HG03378 (cell line): ENCODE measurements at regions not wholly inside any gene's neighbourhood (a gene's known extent, or its start where the extent isn't known, plus 50 kb on each side); places are given as distances from the start of the nearest gene placed in this dataset.

ENCODE experiments used
- ATAC-seq: cut with Tn5 transposase; IDR thresholded peaks from one replicate; pipeline ENCODE4 v1.9.1; 2021; ENCODE audit warnings: mild to moderate bottlenecking, moderate library complexity; ENCODE audit not compliant: unreplicated experiment

- ATAC-seq: no peak
These were observed 76.8 kb upstream of the CHRNA7 start for GRCh38 chr15:31953478-31953877.

GRCh38 chr15:31954374-31955172 lies 75.7 kb upstream of the CHRNA7 start:
- no peak for ATAC-seq

DNA sequence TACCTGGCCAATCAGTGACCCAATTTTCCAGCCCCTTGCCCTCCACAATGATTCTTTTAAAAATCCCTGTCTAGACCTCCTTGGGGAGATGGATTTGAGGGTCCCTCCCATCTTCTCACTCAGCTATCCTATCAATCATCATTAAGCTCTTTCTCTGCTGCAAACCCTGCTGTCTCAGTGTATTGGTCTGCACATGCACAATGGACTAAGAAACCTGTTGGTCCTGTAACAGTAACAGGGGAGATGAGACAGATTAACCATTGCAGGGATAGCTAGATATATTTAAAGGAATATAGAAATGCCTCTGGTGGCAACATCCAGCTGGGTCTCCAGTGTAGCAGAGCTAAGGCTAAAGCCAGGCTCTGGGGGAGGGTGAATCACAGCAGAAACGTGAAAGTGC lies 74.6 kb upstream of the CHRNA7 start:
- ATAC-seq: no peak

- ATAC-seq: no peak
These were observed 72.7 kb upstream of the CHRNA7 start for GRCh38 chr15:31957581-31957980.

DNA sequence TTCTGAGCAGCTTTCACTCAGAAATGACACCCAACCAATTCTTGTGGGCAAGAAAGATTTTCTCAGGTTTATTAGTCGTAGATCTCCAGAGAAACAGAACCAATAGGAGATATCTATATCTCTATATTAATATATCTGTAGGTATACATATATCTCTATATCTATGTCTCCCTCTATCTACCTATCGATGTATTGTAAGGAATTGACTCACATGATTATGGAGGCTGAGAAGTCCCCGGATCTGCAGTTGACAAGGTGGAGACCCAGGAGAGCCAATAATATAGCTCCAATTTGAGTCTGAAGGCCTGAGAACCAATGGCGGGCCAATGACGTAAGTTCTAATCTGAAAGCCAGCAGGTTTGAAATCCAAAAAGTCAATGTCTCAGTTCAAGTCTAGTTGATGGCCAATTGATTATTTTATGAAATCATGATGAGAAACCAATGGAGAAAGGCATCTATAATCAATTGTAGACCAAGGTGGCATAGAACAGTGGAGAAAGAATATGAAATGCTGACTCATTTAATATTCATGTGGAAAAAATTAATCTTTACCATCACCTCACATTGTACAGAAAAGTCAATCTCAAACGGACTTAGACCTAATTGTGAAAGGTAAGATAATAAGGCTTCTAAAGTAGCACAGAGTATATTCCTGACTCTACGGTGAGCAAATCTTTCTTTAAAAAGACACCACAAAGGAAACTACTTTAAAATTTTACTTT lies 65.6 kb upstream of the CHRNA7 start:
- ATAC-seq: no peak

- ATAC-seq: no peak
These were observed 60.3 kb upstream of the CHRNA7 start for GRCh38 chr15:31970007-31970406.

- no peak for ATAC-seq
These were observed 57.1 kb upstream of the CHRNA7 start for GRCh38 chr15:31973197-31973596.

DNA sequence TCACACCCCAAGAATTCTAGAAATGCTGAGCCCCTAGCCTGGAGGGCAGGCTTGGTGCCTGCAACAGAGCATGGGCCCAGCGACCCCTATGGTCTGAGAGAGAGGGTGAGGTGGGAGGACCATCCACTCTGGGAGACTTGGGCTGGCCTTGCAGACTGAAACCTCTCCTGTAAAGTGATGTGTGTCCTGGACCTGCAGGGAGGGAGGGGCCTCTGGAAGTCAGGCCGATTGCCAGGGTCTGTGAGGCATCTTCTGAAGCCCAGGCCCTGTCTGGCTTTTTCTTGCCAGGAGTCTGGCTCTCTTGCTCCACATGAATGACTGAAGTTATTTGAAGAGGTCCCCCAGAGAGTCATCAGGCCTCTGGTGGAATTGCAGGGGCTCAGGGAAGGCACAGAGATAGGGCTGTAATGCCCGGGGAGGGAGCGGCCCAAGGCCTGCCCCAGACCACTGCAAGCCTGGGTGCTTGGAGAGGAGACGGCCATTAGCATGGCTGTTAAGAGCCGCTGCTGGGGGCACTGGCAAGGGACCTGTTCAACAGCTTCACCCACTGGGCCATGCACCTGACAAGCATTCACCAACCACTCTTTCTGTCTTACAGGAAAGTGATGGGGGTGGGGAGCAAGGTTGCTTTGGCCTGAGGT lies 56.0 kb upstream of the CHRNA7 start:
- ATAC-seq: no peak

DNA sequence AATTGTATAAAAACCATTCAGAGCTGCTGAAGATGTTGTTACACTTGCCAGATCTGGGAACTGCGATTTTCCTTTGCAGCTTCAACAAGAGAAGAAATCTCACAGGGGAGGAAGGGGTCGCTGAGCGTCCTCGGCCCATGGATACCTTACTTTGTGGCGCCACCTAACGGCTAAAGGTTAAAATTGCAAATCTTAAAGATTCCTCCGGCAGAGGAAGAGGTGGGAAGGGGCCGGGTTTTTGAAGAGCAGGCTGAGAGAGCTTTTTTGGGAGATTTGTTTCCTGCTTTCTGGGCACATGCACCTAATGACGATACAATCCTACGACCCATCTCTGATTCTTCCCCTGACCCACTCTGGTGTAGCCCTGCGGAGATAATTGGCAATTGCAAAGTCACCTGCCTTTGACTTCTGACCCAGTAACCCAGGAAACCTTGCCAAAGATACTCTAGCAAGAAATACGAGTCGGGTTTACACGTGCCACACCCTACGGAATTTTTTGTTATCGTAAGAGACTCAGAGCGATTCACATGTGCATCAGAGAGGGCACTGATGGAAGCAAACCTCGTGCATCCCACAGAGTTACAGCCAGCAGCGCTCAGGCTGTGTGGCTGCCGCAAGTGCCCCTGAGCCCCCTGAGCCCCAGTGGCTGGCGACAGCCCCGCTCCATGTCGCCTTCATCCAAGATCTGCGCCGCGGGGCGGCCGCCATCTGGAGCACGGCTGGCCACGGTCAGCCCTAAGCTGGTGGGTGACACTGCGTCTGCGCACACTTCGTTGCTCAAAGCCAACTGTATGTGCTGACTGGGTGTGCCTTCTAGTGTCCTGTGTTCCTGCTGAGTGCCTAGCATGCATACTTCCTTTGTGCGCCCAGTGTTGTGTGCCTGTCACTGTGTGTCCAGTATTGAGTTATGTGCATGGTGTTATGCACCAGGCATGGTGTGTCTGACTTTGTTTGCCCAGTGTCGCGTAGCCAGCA lies 55.2 kb upstream of the CHRNA7 start:
- ATAC-seq: no peak

DNA sequence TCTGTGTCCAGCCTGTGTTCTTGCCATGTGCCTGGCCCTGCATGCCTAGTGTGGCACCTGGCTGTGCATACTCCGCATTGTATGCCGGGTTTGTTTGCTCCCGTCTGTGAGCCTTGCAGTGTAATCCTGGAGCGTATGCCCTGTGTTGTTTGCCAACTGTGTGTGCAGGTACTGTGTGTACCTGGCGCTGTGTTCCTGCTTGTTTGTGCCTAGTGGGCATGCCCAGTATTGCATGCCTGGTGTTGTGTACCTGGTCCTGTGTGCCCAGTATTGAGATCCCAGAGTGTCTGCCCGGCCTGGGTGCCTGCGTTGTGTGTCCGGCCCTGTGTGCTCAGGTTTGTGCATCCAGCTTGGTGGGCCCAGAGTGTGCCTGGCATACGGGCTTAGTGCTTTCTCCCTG lies 54.5 kb upstream of the CHRNA7 start:
- no peak for ATAC-seq

- no peak for ATAC-seq
These were observed 53.2 kb upstream of the CHRNA7 start for GRCh38 chr15:31977138-31977537.

GRCh38 chr15:31977812-31978661 lies 52.3 kb upstream of the CHRNA7 start:
- ATAC-seq: no peak
